GM18499 (cell line): ENCODE measurements at regions not wholly inside any gene's neighbourhood (a gene's known extent, or its start where the extent isn't known, plus 50 kb on each side); places are given as distances from the start of the nearest gene placed in this dataset.
"Not testable (repeated sequence)": the region's sequence is repeated elsewhere in the genome, so short reads cannot be mapped to it uniquely, and the experiment has no call there.

Experiments used
- ATAC-seq: cut with Tn5 transposase; IDR thresholded peaks from one replicate; pipeline ENCODE4 v1.9.1; 2021; ENCODE audit warnings: moderate number of reproducible peaks; ENCODE audit not compliant: insufficient read depth, unreplicated experiment

GRCh38 chr13:66237411-66238062 lies 992.6 kb downstream of the PCDH9 start:
- ATAC-seq: no peak

GRCh38 chr13:66234159-66234558 lies 996.0 kb downstream of the PCDH9 start:
- no peak for ATAC-seq

DNA sequence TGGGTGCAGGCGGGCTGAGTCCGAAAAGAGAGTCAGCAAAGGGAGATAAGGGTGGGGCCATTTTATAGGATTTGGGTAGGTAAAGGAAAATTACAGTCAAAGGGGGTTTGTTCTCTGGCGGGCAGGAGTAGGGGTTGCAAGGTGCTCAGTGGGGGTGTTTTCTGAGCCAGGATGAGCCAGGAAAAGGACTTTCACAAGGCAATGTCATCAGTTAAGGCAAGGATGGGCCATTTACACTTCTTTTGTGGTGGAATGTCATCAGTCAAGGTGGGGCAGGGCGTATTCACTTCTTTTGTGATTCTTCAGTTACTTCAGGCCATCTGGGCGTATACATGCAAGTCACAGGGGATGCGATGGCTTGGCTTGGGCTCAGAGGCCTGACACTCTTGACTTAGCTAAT lies 998.2 kb downstream of the PCDH9 start:
- not testable (repeated sequence) for ATAC-seq

DNA sequence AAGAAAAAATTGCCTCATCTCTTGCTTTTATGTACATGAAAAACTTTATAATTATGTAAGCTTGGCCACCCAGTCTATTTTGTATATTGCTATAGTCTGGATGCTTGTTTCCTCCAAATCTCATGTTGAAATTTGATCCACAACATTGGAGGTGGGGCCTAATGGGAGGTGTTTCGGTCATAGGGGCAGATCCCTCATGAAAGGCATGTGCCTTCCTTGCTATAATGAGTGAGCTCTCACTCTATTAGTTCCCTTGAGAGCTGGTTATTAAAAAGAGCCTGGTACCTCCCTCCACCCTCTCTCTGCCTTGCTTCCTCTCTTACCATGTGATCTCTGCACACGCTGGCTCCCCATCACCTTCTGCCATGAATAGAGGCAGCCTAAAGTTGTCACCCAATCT lies 1005.1 kb downstream of the PCDH9 start:
- no peak for ATAC-seq

GRCh38 chr13:66224663-66225062 lies 1005.5 kb downstream of the PCDH9 start:
- ATAC-seq: no peak

DNA sequence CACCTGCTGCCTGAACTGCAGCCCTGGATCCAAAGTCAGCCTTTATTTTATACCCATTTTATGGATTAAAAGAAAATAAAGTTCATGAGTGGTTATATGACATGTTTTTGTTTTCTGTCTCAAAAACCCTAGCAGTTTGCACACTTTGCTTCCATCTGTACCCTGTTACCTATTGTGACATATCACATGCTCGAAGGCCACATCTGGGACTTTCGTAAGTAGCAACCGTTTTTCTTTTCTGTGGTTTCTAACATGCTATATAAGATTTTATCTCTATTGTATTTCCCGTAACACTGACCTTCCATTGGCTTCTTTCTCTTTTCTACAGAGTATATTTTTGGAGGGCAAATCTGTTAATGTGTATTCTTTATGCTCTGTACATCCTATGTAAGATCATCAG lies 1007.2 kb downstream of the PCDH9 start:
- no peak for ATAC-seq

DNA sequence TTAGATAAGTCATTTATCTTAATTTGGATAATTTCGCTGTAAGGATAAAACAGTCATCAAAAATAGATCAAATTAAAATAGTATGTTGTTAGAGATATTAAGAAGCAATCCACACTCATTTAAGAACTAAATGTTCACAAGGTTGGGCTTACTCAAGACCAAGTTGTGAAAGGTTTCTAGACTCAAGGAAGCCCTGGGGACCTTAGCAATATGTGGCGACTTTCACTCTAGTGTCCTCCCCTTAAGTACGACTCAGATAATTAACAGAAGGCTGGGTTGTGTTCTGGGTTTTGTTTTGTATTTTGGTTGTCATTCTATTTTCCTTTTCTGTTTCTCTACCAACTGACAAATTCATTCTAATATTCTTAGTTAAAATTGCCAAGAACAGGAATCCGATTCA lies 1008.0 kb downstream of the PCDH9 start:
- no peak for ATAC-seq

DNA sequence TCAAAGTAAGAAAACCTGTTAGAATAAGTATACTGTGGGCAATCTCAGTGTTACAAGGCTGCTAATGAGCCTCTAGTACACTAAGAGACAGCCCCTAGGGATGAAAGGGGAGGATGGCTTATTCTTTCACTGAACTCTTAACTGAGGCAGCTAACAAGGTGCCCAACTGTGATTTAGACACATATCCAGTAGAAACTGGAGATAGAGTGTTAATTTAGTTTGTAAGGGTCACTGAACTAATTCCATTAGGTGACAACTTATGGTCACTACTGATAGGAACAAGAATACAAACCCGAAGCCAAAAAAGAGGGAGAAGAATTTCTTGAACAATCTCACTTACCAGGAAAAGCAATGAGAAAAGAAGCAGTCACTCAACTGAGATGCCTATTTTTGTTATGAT lies 1010.6 kb downstream of the PCDH9 start:
- no peak for ATAC-seq

DNA sequence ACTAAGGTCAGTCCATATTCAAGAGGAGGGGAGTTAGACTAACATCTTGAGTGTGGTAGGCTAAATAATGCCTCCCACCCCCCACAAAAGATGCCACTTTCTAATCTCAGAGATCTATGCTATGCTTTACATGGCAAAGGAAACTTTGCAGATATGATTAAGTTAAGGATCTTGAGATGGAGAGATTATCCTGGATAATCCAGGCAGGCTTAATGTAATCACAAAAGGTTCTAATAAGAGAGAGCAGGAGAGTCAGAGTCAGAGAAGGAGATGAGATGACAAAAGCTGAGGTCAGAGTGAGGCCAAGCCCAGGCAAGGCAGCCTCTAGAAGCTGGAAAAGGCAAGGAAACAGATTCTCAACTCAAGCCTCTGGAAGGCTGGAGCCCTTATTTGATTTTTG lies 1011.6 kb downstream of the PCDH9 start:
- no peak for ATAC-seq

- ATAC-seq: no peak
These were observed 1013.4 kb downstream of the PCDH9 start for GRCh38 chr13:66216728-66217127.

GRCh38 chr13:66214467-66214866 lies 1015.7 kb downstream of the PCDH9 start:
- no peak for ATAC-seq

DNA sequence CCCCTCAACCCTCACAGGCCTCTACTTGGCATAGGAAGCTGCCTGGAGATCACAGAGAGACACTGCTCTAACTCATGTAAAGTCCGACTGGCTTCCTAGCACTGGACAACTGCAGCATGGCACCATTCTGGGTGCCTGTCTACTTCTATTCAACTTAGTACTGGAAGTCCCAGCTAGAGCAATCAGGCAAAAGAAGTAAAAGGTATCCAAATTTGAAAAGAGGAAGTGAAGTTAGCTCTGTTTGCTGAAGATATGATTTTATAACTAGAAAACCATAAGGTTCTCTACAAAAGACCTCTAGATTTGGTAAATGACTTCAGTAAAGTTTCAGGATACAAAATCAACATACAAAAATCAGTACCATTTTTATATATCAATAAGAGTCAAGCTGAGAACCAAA lies 1017.6 kb downstream of the PCDH9 start:
- no peak for ATAC-seq

- ATAC-seq: no peak
These were observed 1019.5 kb downstream of the PCDH9 start for GRCh38 chr13:66210677-66211076.

DNA sequence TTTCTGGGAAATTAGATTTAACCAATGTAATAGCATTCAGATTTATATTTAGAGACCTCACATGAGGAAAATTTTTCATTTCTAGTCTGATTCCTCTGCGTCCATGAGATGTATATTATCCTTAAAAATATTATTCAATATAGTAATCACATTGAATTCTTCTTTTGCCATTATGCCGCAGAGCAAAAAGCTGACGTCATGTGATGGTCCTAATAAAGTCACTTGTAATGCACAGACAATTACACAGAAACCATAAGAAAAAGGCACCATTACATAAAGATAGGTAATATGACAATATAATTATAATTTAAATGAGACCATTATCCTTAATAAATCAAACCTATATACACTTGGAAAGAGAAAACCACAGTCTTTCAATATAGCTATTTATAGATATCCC lies 1021.5 kb downstream of the PCDH9 start:
- no peak for ATAC-seq

DNA sequence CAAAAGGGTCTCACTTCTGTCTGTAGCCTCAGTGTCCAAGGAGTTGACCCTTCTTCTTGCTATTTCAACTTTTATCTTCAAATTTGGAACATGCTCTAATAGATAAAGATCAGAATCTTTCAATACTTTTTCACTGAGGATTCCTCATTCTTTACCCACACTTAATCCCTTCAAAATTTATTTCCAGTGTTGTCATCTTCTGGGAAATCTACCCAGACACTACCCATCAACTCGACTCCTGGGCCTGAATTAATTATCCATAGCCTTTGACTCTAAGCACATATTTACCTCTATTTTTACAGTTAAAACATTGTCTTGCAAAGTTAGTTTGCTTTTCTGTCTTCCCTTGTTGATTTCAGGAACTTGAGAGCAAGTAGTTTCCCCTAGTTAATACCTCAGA lies 1022.5 kb downstream of the PCDH9 start:
- no peak for ATAC-seq

- ATAC-seq: no peak
These were observed 1024.3 kb downstream of the PCDH9 start for GRCh38 chr13:66205807-66206206.

DNA sequence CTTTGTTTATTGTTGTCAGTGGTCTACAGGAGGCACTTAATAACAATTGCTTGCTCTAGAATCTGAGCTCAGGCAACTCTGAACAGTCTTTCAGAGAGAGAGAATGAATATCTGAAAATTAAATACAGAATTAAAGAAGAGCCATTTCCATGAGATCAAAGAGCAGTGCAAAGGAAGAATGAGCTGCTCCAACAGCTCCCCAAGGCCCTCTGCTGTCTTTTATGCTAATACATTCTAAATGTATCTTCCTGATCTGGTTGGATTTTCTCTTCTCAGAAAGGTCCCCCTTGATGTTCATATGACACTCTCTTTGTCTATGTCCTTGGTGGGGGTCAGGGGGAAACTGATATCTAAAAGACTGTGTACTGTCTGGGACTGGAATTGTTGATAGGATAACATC lies 1029.6 kb downstream of the PCDH9 start:
- ATAC-seq: no peak

GRCh38 chr13:66195238-66195637 lies 1034.9 kb downstream of the PCDH9 start:
- no peak for ATAC-seq

GRCh38 chr13:66189986-66190385 lies 1040.2 kb downstream of the PCDH9 start:
- no peak for ATAC-seq

- no peak for ATAC-seq
These were observed 1049.3 kb downstream of the PCDH9 start for GRCh38 chr13:66180836-66181235.

DNA sequence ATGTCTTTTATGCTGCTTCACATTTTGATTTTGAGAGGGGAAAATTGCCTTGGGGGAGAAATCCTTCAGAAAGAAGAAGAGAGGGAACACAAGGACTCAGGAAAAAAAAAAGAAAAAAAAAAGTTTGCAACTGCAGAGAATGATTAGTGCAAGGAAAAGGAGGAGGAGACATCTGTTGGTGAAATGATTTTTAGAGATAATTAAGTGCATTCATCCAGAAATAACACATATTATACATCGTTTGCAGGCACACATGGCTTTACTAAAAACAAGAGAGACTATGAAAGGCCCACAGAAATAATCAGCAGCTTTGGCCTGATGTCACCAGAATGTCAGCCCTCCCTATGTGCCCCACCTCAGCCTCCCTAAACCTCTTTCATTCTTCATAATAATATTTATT lies 1058.2 kb downstream of the PCDH9 start:
- ATAC-seq: no peak

DNA sequence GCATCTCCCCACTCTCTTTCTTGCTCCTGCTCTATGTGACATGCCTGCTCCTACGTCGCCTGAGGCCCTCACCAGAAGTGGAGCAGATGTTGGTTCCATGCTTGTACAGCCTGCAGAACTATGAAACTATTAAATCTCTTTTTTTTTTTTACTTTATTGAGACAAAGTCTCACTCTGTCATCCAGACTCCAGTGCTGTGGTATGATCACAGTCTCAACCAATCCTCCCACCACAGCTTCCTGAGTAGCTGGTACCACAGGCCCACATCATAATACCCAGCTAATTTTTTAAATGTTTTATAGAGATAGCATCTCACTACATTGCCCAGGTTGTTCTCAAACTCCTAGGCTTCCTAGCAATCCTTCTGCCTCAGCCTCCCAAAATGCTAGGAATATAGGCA lies 1067.7 kb downstream of the PCDH9 start:
- no peak for ATAC-seq

DNA sequence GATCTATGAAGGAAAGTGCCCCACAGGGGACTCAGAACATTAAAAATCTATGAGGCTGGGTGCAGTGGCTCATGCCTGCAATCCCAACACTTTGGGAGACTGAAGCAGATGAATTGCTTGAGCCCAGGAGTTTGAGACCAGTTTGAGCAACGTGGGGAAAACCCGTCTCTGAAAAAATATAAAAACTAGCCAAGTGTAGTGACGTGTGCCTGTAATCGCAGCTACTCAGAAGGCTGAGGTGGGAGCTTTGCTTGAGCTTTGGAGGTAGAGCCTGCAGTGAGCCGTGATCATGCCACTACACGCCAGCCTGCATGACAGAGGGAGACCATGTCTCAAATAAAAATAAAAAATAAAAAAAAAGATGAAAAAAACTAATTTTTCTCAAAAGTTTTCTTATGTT lies 1070.6 kb downstream of the PCDH9 start:
- no peak for ATAC-seq
